Activated CD4-positive, alpha-beta T cell treated with anti-CD3 and anti-CD28 coated beads, Interleukin-2, amount 50 U/mL, for 1 hour (primary cell): ENCODE measurements at regions not wholly inside any gene's neighbourhood (a gene's known extent, or its start where the extent isn't known, plus 50 kb on each side); places are given as distances from the start of the nearest gene placed in this dataset.

Source experiments
- DNase-seq: peaks from one replicate; pipeline ENCODE4 v3.0.0-alpha.2; 2020

DNA sequence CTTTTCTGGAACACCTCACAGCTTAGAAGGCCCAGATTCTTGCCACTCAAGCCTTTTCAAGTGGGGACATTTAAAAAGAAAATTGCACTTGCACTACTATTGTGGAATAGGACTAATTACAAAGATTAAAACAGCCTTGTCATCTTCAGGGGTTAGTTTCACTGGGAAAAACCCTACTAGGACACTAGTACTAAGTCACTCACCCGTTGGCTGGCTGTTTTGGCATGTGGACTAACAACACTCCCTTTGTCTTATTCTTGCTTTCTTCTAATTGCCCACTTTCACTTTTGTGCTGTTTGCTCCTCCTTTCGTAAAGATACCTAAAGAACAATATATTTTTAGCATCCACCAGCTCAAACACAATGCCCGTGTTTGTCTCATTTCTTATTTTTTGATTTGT, 200.9 kb upstream of the MID1 start:
- DNase-seq, result no peak

DNA sequence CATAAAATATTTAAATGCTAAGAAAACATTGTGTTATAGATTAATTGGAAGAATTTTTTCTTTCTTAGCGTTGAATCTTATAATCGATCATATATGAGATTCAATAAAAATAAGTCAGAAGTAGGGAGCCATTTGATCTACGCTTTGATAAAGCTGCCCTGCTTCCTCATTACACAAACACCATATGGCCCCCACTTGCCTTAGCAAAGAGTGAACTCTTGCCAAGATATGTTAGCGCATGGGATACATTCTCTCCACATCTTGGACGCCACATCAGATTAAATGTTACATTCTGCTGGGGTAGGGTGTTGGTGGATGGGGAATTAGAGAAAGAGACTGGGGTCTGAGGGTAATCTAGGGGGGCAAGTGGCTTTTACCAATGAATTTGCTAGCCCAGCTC, 207.7 kb upstream of the MID1 start:
- DNase-seq, result no peak

DNA sequence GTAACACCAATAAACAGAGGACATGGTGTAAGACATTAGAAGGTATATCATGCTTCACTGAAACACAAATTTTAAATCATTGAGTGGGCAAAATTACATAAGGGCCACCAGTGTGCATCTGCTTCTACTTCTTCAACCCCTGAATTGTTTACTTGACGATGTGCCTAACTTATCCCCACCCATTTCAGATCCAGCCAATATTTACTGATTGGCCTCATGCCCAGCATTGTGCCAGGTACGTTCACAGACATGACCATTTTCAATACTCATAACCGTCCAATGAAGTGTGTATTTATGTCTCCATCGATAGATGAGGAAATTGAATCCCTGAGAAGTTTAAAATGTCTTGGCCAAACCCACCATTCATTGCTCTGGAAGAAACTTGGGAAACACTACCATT, 208.3 kb upstream of the MID1 start:
- no peak for DNase-seq

DNA sequence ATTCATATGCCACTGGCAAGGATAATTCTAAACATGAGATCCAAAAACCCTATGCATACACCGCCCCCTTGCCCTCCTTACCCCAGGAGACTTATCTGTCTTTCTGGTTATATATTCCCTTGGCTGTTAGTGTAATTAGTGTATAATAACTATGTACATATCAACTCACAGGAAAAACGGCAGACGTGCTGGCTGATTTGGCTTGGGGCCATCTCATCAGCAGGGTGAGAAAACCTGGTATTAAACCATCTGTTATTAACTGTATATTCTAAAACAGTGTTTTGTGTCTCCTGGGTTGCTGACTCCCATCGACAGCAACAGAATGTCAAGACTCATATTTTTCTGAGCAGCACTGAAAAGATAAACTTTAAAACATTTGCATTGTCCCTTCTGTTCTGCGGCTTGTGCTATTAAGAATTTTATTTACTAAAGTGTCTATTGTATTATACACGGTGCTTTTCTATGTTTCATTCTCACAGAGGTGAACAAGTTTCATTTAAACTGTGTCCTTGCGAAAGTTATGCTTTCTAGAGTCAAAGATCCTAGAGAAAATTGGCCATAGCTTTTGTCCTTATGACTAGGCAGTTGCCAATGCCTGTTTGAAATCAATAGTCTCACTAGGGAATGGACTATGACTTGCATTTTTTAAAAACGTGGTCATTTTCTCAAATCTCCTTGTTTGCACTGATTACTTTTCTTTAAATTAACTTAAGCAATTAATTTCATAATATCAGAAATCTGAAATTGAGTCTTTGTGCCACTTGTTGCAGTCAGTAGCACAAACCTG, 211.5 kb upstream of the MID1 start:
- DNase-seq, result no peak

DNA sequence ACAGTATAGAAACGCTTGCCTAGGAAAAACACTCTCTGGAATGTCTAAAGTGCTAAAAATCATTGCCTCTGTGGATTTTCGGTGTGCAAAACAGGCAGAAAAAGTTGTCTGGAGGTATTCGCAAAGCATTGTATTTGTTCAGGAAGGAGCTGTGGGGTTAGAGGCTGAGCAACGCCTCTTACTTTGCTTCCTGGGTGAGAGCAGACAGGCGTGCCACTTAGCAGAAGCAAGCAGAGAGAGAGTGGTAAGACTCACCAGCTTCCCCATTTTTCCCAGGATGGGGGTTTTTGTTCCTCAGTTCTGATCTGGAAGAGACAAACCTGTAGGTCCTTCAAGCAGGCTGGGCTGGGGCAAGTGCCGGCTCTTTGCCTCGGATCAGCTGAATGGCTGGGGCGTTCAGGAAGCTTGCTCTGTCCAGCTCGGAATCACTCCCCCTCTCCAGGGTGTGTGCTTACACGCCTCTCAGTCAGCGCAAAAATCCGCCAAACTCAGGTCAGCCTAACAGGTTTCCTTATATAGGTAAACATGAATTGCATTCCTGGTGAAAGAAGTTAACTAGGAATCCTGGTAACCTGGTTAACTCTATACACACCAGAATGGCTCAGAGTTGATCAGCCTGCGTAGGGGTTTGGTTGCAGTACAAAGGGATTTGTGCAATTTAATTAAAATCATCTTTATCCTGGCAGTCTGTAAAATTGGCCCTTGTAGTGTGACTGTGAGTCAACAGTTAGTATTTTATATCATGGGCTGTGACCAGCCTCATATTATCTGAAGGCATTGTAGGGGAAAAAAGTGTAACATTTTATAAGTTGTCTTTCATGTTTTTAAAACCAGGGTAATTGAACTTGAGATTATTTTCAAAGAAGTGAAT, 213.1 kb upstream of the MID1 start:
- no peak for DNase-seq

DNA sequence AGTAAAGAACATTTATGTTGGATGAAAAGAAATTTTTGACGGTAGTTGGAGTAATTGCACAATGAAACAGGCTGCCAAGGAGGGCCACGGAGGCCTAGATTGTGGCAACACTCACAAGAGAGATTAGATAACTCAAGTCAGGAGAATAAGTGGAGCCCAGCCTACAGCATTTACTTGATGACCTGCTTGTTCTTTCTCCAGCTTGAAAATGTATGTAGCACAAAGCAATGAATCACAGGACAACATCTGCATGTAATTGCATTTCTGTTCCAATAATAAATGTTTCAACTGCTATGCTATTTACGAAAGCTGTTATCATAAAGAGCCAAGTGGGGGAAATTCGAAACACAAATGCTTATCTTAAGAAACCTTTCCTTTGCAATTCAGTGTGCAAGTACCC, 221.2 kb upstream of the MID1 start:
- no peak for DNase-seq

DNA sequence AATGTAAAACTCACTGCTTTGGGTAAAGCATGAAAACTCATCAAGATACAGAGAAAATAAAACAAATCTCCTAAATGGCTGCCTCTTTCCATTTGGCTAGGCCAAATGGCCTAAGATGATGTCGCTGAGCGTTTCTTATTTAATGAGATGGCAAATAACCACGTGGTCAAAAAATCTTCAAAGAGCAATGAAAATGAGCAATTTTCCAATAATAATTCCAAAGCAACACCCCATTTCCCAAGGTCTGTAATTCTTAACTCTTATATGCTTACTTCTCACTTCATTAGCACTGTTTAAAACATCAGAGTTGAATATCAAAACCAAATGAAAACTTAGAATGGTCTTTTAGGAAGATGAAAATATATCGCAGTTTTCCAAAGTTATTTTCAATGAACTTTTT, 222.3 kb upstream of the MID1 start:
- no peak for DNase-seq

DNA sequence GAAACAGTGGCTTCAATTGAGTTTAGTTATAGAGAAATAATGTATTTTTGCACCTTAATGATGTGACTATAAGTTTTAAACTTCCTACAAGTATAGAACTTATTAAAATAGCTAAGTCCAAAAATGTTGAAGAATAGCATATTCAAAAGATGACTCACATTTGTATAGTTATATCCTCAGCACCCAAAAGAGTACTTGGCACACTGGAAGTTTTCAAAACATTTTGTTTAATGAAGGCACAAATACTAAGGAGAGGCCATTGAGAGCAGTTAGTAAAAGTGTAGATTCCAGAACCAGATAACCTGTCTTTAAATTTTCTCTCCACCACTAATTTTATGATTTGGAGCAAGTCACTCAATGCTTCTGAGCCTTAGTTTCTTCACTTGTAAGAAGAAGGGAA, 226.9 kb upstream of the MID1 start:
- DNase-seq, result no peak

DNA sequence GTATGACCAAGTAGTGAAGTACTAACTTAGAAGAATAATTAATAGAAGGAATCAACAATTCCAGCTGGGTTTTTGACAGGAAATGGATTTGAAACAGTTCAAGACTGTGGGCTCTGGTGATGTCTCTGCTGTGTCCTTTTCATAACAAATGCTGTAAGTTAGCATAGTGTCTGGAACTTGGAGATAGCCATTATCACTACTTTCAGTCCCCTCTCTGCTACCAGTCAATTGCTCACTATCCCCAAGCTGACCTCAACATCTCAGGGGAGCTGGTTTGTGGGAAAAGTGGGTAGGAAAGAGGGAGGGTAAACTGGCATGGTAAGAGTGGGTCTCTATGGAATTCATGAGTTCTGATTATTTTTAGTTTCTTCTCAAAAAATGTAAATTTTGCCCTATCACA, 231.4 kb upstream of the MID1 start:
- DNase-seq, result no peak

DNA sequence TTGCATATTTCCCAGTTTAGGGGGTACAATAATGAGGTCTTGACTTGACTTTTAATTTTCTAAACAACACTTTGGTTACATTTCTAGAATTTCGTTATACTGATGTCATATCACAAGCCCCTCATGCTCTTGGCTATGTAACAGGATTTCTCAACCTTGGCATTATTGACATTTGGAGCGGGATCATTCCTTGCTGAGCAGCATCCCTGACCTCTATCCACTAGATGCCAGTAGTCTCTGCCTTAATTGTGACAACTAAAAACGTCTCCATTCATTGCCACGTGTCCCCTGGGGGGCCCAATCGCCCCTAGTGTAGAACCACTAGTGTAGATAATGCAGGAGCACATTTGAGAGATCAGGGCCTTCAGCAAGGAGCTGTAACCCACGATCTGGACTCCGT, 234.2 kb upstream of the MID1 start:
- no peak for DNase-seq

DNA sequence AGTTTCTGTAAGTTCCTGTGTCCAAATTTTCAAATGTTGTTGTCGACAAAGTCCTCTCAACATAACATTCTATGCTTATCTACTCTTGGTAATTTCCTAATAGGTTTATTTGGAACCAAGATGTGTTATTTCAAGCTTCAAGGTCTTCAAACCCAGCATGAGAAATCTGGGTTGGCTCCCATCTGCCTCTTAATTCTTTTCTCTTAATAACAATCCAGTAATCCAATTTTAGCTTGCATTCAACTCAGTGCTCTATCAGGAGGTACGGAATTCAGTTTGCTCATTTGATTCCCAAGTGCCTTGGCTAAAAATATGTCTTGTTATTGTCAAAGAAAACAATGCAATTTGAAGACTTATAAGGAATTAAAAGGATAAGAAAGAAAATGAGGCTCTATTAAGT, 235.5 kb upstream of the MID1 start:
- DNase-seq, result no peak

DNA sequence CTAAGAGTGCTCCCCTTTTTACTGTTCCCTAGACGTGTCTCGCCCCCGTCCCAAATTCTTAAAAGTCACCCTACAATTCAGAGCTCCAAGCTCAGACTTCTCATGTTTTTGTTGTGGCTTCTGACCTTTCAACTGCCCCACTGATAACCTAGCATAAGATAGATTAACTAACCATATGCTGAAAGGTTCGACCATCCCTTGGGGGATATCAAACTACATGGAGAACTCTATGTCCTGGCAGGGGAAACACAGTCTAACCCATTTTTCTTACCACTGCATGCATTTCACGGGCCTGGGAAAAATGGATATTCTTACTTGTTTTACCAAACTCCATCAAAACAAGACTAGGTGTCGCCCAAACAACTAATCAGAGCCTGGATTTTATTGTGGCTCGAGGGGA, 236.4 kb upstream of the MID1 start:
- no peak for DNase-seq

DNA sequence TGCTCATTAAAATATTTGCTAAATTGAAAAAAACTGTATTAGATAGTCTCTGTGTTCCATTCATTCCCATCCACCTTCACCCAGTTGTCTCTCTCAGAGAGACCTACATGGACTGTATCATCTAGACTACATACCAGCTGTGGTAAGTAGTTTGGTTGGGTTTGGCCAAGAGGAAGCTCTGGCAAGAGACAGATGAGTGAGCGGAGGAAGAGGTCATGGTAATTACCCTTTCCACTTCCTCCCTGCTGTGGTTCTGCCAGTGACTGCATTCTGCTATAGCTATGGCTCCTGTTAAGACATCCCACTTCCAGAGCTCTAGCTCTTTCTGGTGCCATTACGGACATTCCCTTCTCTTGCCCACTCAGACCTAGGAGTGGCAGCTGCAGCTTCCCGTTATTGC, 239.0 kb upstream of the MID1 start:
- DNase-seq, result no peak

DNA sequence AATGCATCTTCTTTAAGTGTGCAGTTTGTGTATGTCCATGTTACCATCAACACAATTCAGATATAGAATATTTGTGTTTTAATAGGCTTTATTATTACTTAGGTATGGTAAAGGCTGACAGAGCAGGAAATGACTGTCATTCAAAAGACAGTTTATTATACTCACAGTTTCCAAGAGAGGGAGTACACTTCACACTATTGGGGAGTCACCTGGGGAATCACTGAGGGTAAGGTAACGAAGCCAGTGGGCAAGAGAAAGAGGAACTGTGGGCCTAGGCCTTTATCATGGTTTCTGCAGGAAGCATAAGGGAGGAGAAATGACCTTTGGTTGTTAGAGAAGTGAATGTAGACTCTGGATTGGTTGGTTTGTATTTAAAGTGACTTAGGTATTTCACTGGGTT, 235.1 kb upstream of the HCCS start:
- DNase-seq, result no peak

DNA sequence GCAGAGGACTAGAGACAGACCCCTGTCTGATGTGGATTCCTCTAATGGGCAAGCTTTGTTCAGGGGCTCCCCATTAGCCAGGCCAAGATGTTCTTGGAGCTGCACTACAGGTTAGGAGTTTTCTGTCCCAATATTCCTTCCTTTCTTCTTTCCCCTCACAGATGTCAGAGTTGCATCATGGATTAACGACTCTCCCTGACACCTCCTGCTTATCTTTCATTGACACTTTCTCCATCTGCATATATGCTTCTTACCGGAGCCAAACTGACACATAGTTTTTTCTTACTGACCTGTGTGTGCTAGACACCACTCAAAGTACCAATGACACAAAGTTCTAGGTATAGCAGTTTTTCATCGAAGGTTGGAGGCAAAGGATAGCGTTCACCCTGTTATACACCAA, 228.6 kb upstream of the HCCS start:
- DNase-seq, result no peak

DNA sequence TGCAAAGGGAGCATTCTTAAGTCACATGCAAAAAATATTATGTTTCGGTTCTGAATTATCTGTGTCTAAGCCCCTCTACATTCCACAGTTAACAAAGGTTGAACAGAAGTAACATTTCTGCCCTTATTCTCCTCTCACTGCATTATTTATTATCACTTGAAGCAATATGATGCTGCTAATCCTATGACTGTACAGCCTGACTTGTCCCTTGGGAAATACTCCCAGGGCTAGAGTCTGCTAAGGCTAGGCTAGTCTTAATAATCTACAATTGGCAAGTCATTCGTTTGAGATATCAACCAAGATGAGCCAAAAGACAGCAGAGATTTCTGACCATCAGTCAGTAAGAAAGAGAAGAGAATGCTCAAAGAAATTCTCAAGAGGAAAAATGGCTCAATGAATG, 226.9 kb upstream of the HCCS start:
- no peak for DNase-seq

DNA sequence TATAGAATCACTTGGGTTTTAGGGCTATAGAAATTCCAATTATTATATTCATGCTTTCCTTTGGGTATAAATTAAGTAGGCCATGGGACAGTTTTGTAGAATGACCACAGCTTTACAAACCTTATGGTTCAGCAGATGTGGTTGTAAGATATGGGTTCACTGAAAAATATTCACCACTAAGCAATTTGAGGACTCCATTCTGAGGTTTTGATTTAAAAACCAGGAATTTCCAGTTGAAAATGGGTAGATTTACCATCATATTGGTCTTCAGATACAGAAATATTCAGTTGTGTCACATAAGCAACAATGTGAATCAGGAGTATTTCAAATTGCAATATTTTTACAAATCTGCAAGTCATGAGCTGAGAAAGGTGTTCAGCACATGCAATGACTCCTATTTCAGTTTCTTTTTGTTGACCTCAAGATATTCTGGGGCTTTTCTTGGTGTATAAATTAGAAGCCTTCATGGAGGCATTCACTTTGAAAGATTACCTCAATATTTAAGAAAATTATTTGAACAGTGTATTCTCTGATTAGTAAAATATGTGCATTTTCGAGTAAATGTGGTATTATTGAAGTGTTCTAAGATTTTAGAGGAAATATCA, 218.4 kb upstream of the HCCS start:
- no peak for DNase-seq

DNA sequence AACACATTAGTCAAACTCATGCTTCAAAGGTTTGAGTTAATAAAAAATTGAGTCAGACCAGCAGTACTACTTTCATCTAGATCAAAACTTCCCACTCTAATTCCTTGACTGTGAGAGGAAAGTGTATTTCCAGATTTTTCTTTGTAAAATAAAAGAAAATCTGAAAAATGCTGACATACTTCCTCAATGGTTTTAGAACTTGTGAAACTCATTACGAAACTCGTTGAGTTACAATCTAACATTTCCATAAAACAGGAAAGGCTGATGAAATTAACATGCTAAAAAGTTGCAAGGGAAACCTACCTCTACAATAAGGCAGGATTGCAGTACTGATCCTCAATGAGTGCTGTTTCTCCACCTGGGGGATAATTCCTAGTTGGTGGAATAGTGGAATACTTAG, 217.8 kb upstream of the HCCS start:
- DNase-seq, result no peak

DNA sequence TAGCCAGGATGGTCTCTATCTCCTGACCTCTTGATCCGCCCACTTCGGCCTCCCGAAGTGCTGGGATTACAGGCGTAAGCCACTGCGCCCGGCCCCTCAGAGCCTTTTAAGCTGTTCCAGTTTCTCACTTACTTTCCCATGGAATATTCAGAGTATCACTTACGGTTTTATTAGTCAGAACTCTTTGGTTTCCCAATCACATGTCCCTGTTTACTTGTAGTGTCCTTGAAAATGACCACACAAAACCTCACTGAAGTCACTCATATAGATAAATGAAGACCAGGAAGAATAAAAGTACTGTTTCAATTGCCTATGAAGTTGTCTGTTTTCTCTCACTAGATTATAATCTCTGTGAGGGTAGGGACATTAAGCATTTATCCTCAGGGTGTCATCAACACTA, 217.2 kb upstream of the HCCS start:
- no peak for DNase-seq

DNA sequence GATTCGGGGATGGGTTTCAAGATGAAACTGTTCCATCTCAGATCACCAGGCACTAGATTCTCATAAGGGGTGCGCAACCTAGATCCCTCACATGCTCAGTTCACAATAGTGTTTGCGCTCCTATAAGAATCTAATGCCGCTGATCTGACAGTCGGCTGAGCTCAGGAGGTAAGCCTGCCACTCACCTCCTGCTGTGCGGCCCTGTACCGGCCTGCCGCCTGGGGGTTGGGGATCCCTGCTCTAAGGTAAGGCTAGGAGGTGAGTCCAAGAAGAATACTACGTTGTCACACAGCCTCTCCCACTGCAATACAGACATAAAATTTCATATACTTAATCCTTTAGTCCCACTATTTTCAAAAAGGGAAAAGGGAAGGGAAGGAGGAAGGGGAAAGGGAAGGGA, 213.4 kb upstream of the HCCS start:
- DNase-seq, result no peak

DNA sequence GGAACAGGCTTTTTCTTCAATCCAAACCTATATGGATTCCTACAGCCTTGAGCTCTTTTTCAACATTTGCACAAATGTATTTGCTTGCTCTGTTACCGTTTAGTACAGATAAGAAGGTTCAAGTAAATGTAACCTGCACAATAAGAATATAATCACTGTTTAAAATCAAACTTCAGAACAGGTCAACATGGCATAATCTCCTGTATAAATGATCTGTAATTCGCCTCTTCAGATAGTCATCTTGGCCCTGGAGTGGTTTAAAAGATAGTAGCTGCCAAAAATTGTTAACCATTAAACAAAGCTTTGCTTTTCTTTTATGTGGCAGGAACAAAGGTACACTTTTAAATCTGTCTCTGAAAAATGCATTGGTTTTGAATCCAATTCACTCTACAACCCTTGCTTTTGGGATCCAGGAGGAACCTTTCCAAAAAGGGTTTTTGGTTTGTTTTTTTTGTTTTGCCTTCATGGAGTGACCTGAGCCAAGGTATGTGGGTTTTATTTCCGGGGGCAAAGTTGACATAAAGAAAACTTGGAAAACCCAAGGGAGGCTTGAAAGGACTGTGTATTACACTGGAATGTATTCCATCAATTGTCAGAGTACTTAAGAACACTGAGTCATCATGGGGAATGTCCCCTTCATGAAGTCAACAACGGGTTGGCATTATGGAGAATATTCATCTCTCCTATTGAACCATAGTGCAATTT, 210.4 kb upstream of the HCCS start:
- no peak for DNase-seq

DNA sequence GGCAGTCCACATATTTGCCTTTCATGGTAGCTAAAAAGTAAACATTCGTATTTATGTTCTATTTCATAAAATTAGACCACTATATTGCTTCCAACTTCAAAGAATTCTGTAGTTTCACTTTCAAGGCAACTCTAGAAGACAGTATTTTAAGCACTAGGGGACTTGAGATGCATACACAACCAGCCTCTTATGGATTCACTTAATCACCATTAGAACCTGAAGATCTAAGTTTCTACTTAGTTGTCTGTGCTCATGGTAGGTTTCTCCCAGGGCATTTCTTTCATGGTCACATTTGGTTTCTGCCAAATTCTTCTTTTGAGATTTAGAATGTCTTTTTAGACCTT, 209.9 kb upstream of the HCCS start:
- DNase-seq, result no peak

DNA sequence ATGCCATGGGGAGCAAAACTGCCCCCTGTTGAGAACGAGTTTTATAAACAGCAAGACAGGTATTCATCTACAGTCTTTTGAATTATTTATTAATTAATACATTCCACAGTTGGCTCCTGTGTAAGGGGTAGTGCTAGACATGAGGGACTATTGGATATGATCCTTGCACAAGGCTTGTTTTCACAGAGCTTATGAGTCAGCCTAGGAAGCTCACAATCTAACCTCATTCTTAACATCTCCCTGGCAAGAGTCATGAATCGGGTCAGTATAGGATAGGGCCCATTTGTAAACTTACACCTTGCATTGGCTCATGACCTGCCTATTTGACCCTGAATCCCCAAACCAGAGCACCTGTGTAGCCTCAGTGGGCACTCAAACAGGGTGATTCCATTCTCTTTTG, 209.1 kb upstream of the HCCS start:
- DNase-seq, result no peak

DNA sequence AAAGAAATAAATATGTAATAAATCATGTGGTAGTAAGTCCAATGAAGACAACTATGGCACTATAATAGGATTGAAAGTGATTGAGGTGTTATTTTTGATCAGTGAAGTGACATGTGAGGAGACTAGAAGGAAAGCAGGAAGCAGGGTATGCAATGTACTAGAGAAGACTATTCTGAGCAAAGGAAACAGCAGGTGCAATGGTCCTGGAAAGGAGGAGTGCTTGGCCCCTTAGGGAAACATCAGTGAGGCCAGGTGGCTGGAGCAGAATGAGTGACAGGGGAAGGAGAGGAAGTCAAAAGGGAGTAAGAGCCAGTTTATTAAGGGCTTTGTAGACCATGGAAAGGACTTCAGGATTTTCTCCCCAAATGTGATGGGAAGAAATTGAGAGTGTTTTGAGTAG, 207.6 kb upstream of the HCCS start:
- DNase-seq, result no peak
